ENCODE measurements at regions not wholly inside any gene's neighbourhood (a gene's known extent, or its start where the extent isn't known, plus 50 kb on each side); places are given as distances from the start of the nearest gene placed in this dataset.

- no peak overlapping the region for H4K8ac ChIP-seq (ENCODE audit: low read depth, low read length)
- H3K79me1 ChIP-seq (ENCODE audit: low read depth, low read length): no peaks in the 10 kb centered on the region
- no peaks in the 10 kb centered on the region for H3K9me3 ChIP-seq (replicated peaks in 1 of 2; ENCODE audit: control insufficient read depth in 2 of 2, insufficient read depth in 1 of 2, low read depth in 1 of 2, low read length in 2 of 2)
- no peak overlapping the region for H3K27ac ChIP-seq (replicated peaks; ENCODE audit: low read length)
- no peaks in the 10 kb centered on the region for H3K27me3 ChIP-seq (ENCODE audit: control insufficient read depth in 3 of 3, insufficient read depth in 3 of 3, low read depth in 1 of 3, low read length in 3 of 3)
- no peak overlapping the region for H2BK15ac ChIP-seq (ENCODE audit: low read length)
- WGBS, 2 donors (ENCODE audit: extremely low coverage in 2 of 2, insufficient read length in 2 of 2, insufficient replicate concordance in 1 of 2): no CpG with 5 or more reads among the region's 1 CpG
- H2BK120ac ChIP-seq (ENCODE audit: low read depth, low read length): no peak overlapping the region
- no peak overlapping the region for H3K18ac ChIP-seq (ENCODE audit: low read length)
- H2BK5ac ChIP-seq (ENCODE audit: low read length): no peak overlapping the region
- no peak overlapping the region for H3K4me2 ChIP-seq (ENCODE audit: insufficient read depth, low read length, poor library complexity, severe bottlenecking)
- DNase-seq (ENCODE audit: low spot score): no peak
- no peak overlapping the region for H4K91ac ChIP-seq (ENCODE audit: low read depth, low read length, poor library complexity)
- no peak overlapping the region for H2AFZ ChIP-seq (ENCODE audit: low read length)
- no peak overlapping the region for H3K4me3 ChIP-seq (ENCODE audit: low read length in 2 of 2)
- H3K36me3 ChIP-seq (replicated peaks in 1 of 2; ENCODE audit: control insufficient read depth in 2 of 2, insufficient read depth in 2 of 2, low read length in 2 of 2): no peaks in the 10 kb centered on the region
- no peak overlapping the region for H3K23ac ChIP-seq (ENCODE audit: low read depth, low read length, poor library complexity)
- no peak overlapping the region for H2AK5ac ChIP-seq (ENCODE audit: low read depth, low read length)
- no peak overlapping the region for H2BK12ac ChIP-seq (ENCODE audit: low read length)
- H3K4ac ChIP-seq (ENCODE audit: low read length): no peak overlapping the region
- H3K14ac ChIP-seq (ENCODE audit: low read length): no peak overlapping the region
- H3K9ac ChIP-seq (ENCODE audit: low read depth, low read length, poor library complexity): no peak overlapping the region
- no peaks in the 10 kb centered on the region for H3K4me1 ChIP-seq (ENCODE audit: control insufficient read depth in 2 of 2, insufficient read depth in 1 of 2, low read depth in 1 of 2, low read length in 2 of 2)
Measured at GRCh38 chr10:64102264-64102633, 581.0 kb downstream of the REEP3 start.

GRCh38 chr10:64102916-64103315 is 581.7 kb downstream of the REEP3 start:
- Histone ChIP-seq H4K91ac (ENCODE audit: low read depth, low read length, poor library complexity) (no peak overlapping the region), H3K4me1 (ENCODE audit: control insufficient read depth in 2 of 2, insufficient read depth in 1 of 2, low read depth in 1 of 2, low read length in 2 of 2) (no peaks in the 10 kb centered on the region), H2BK120ac (ENCODE audit: low read depth, low read length) (no peak overlapping the region)

GRCh38 chr10:64103750-64104470 is 582.7 kb downstream of the REEP3 start:
- H3K27ac ChIP-seq (replicated peaks; ENCODE audit: low read length): no peak overlapping the region
- no peak overlapping the region for H3K18ac ChIP-seq (ENCODE audit: low read length)
- no peak overlapping the region for H3K9ac ChIP-seq (ENCODE audit: low read depth, low read length, poor library complexity)
- H3K79me1 ChIP-seq (ENCODE audit: low read depth, low read length): no peaks in the 10 kb centered on the region
- no peak for DNase-seq (ENCODE audit: low spot score)
- H3K9me3 ChIP-seq (replicated peaks in 1 of 2; ENCODE audit: control insufficient read depth in 2 of 2, insufficient read depth in 1 of 2, low read depth in 1 of 2, low read length in 2 of 2): no peaks in the 10 kb centered on the region
- no peak overlapping the region for H3K4me3 ChIP-seq (ENCODE audit: low read length in 2 of 2)
- no peak overlapping the region for H3K4ac ChIP-seq (ENCODE audit: low read length)
- no peak overlapping the region for H4K91ac ChIP-seq (ENCODE audit: low read depth, low read length, poor library complexity)
- H2BK120ac ChIP-seq (ENCODE audit: low read depth, low read length): no peak overlapping the region
- H2BK12ac ChIP-seq (ENCODE audit: low read length): no peak overlapping the region
- no peak overlapping the region for H2BK5ac ChIP-seq (ENCODE audit: low read length)
- no peak overlapping the region for H2AK5ac ChIP-seq (ENCODE audit: low read depth, low read length)
- no peak overlapping the region for H4K8ac ChIP-seq (ENCODE audit: low read depth, low read length)
- WGBS, 2 donors (ENCODE audit: extremely low coverage in 2 of 2, insufficient read length in 2 of 2, insufficient replicate concordance in 1 of 2): no CpG with 5 or more reads among the region's 6 CpGs
- H2AFZ ChIP-seq (ENCODE audit: low read length): no peak overlapping the region
- no peak overlapping the region for H2BK15ac ChIP-seq (ENCODE audit: low read length)
- no peak overlapping the region for H3K14ac ChIP-seq (ENCODE audit: low read length)
- H3K4me1 ChIP-seq (ENCODE audit: control insufficient read depth in 2 of 2, insufficient read depth in 1 of 2, low read depth in 1 of 2, low read length in 2 of 2): no peaks in the 10 kb centered on the region
- no peak overlapping the region for H3K23ac ChIP-seq (ENCODE audit: low read depth, low read length, poor library complexity)
- no peaks in the 10 kb centered on the region for H3K36me3 ChIP-seq (replicated peaks in 1 of 2; ENCODE audit: control insufficient read depth in 2 of 2, insufficient read depth in 2 of 2, low read length in 2 of 2)
- H3K4me2 ChIP-seq (ENCODE audit: insufficient read depth, low read length, poor library complexity, severe bottlenecking): no peak overlapping the region
- H3K27me3 ChIP-seq (ENCODE audit: control insufficient read depth in 3 of 3, insufficient read depth in 3 of 3, low read depth in 1 of 3, low read length in 3 of 3): no peaks in the 10 kb centered on the region

More at GRCh38 chr10:64102916-64103315, 581.7 kb downstream of the REEP3 start:
- Histone ChIP-seq H3K14ac (ENCODE audit: low read length) (no peak overlapping the region), H2AK5ac (ENCODE audit: low read depth, low read length) (no peak overlapping the region), H3K4ac (ENCODE audit: low read length) (no peak overlapping the region), H3K9ac (ENCODE audit: low read depth, low read length, poor library complexity) (no peak overlapping the region), H3K36me3 (replicated peaks in 1 of 2; ENCODE audit: control insufficient read depth in 2 of 2, insufficient read depth in 2 of 2, low read length in 2 of 2) (no peaks in the 10 kb centered on the region), H3K4me2 (ENCODE audit: insufficient read depth, low read length, poor library complexity, severe bottlenecking) (no peak overlapping the region), H3K23ac (ENCODE audit: low read depth, low read length, poor library complexity) (no peak overlapping the region), H2BK5ac (ENCODE audit: low read length) (no peak overlapping the region), H3K27me3 (ENCODE audit: control insufficient read depth in 3 of 3, insufficient read depth in 3 of 3, low read depth in 1 of 3, low read length in 3 of 3) (no peaks in the 10 kb centered on the region), H4K8ac (ENCODE audit: low read depth, low read length) (no peak overlapping the region), H2BK12ac (ENCODE audit: low read length) (no peak overlapping the region), H3K79me1 (ENCODE audit: low read depth, low read length) (no peaks in the 10 kb centered on the region), H3K4me3 (ENCODE audit: low read length in 2 of 2) (no peak overlapping the region), H2BK15ac (ENCODE audit: low read length) (no peak overlapping the region), H2AFZ (ENCODE audit: low read length) (no peak overlapping the region), H3K9me3 (replicated peaks in 1 of 2; ENCODE audit: control insufficient read depth in 2 of 2, insufficient read depth in 1 of 2, low read depth in 1 of 2, low read length in 2 of 2) (no peaks in the 10 kb centered on the region), H3K27ac (replicated peaks; ENCODE audit: low read length) (no peak overlapping the region), H3K18ac (ENCODE audit: low read length) (no peak overlapping the region)
- no CpG with 5 or more reads among the region's 2 CpGs for WGBS, 2 donors (ENCODE audit: extremely low coverage in 2 of 2, insufficient read length in 2 of 2, insufficient replicate concordance in 1 of 2)
- DNase-seq (ENCODE audit: low spot score): no peak

- H3K4me2 ChIP-seq (ENCODE audit: insufficient read depth, low read length, poor library complexity, severe bottlenecking): no peak overlapping the region
Measured at GRCh38 chr10:64109926-64110495, 588.8 kb downstream of the REEP3 start.

More at GRCh38 chr10:64109926-64110495, 588.8 kb downstream of the REEP3 start:
- no peak for DNase-seq (ENCODE audit: low spot score)
- H3K27ac ChIP-seq (replicated peaks; ENCODE audit: low read length): no peak overlapping the region
- H4K91ac ChIP-seq (ENCODE audit: low read depth, low read length, poor library complexity): no peak overlapping the region
- no peaks in the 10 kb centered on the region for H3K79me1 ChIP-seq (ENCODE audit: low read depth, low read length)
- H3K18ac ChIP-seq (ENCODE audit: low read length): no peak overlapping the region
- H2AFZ ChIP-seq (ENCODE audit: low read length): no peak overlapping the region
- no peak overlapping the region for H2AK5ac ChIP-seq (ENCODE audit: low read depth, low read length)
- H3K9me3 ChIP-seq (replicated peaks in 1 of 2; ENCODE audit: control insufficient read depth in 2 of 2, insufficient read depth in 1 of 2, low read depth in 1 of 2, low read length in 2 of 2): no peaks in the 10 kb centered on the region
- no peak overlapping the region for H3K23ac ChIP-seq (ENCODE audit: low read depth, low read length, poor library complexity)
- H3K36me3 ChIP-seq (replicated peaks in 1 of 2; ENCODE audit: control insufficient read depth in 2 of 2, insufficient read depth in 2 of 2, low read length in 2 of 2): no peaks in the 10 kb centered on the region
- no peak overlapping the region for H4K8ac ChIP-seq (ENCODE audit: low read depth, low read length)
- H3K4ac ChIP-seq (ENCODE audit: low read length): no peak overlapping the region
- no peak overlapping the region for H3K9ac ChIP-seq (ENCODE audit: low read depth, low read length, poor library complexity)
- H3K14ac ChIP-seq (ENCODE audit: low read length): no peak overlapping the region
- WGBS, 2 donors (ENCODE audit: extremely low coverage in 2 of 2, insufficient read length in 2 of 2, insufficient replicate concordance in 1 of 2): no CpG with 5 or more reads among the region's 1 CpG
- no peak overlapping the region for H3K4me3 ChIP-seq (ENCODE audit: low read length in 2 of 2)
- no peaks in the 10 kb centered on the region for H3K27me3 ChIP-seq (ENCODE audit: control insufficient read depth in 3 of 3, insufficient read depth in 3 of 3, low read depth in 1 of 3, low read length in 3 of 3)
- H2BK120ac ChIP-seq (ENCODE audit: low read depth, low read length): no peak overlapping the region
- no peak overlapping the region for H2BK12ac ChIP-seq (ENCODE audit: low read length)
- no peak overlapping the region for H2BK5ac ChIP-seq (ENCODE audit: low read length)
- peaks cover 0 to 1% of the 10 kb centered on the region in 2 donors for H3K4me1 ChIP-seq (ENCODE audit: control insufficient read depth in 2 of 2, insufficient read depth in 1 of 2, low read depth in 1 of 2, low read length in 2 of 2)
- no peak overlapping the region for H2BK15ac ChIP-seq (ENCODE audit: low read length)

Measured in neuronal stem cell (in vitro differentiated cells).